Large intestine (tissue), 3 donors: ENCODE measurements at regions not wholly inside any gene's neighbourhood (a gene's known extent, or its start where the extent isn't known, plus 50 kb on each side); places are given as distances from the start of the nearest gene placed in this dataset.
"Not testable (repeated sequence)": the region's sequence is repeated elsewhere in the genome, so short reads cannot be mapped to it uniquely, and the experiment has no call there.

Experiments
- DNase-seq, 2 donors: peaks; one replicate each; pipeline versions ENCODE4 v3.0.0 to v3.0.0-alpha.2; 2013
- H3K27ac ChIP-seq: one replicate; pipeline ENCODE4 v1.5.1; 2013; ENCODE audit warnings: low read length
- H3K27me3 ChIP-seq: 2 replicates; pipeline ENCODE4 v1.6.1; 2013; ENCODE audit warnings: low read length; ENCODE audit not compliant: control insufficient read depth, insufficient read depth
- H3K36me3 ChIP-seq: 2 replicates; pipeline ENCODE4 v1.6.1; 2013; ENCODE audit warnings: low read length; ENCODE audit not compliant: control insufficient read depth, insufficient read depth
- H3K4me1 ChIP-seq: one replicate; pipeline ENCODE4 v1.6.1; 2013; ENCODE audit warnings: low read length; ENCODE audit not compliant: control insufficient read depth, insufficient read depth
- H3K4me3 ChIP-seq: one replicate; pipeline ENCODE4 v1.5.1; 2013; ENCODE audit warnings: low read length
- H3K9me3 ChIP-seq: one replicate; pipeline ENCODE4 v1.6.1; 2013; ENCODE audit warnings: mild to moderate bottlenecking, low read depth, low read length, moderate library complexity; ENCODE audit not compliant: control insufficient read depth
- WGBS: methylation state at CpG from one replicate; pipeline ENCODE4 v1.1.5; 2013; ENCODE audit warnings: low lambda C conversion rate; ENCODE audit not compliant: insufficient coverage; 5-methylcytosine and 5-hydroxymethylcytosine counted together

- no peak overlapping the region for H3K27ac ChIP-seq
- H3K9me3 ChIP-seq: no peaks in the 10 kb centered on the region
- no peak overlapping the region for H3K4me3 ChIP-seq
- H3K27me3 ChIP-seq: peaks cover 2% of the 10 kb centered on the region
- no peaks in the 10 kb centered on the region for H3K36me3 ChIP-seq
- no CpG with 5 or more reads among the region's 4 CpGs for WGBS
- no peak for DNase-seq
- H3K4me1 ChIP-seq: no peaks in the 10 kb centered on the region
These were observed 83.0 kb upstream of the ELOVL5 start for GRCh38 chr6:53431704-53432103.

GRCh38 chr6:53429401-53429800 lies 80.7 kb upstream of the ELOVL5 start:
- no peak for DNase-seq
- H3K4me1 ChIP-seq: no peaks in the 10 kb centered on the region
- H3K27ac ChIP-seq: no peak overlapping the region
- no peak overlapping the region for H3K4me3 ChIP-seq
- no peaks in the 10 kb centered on the region for H3K27me3 ChIP-seq
- H3K36me3 ChIP-seq: no peaks in the 10 kb centered on the region
- no peaks in the 10 kb centered on the region for H3K9me3 ChIP-seq

DNA sequence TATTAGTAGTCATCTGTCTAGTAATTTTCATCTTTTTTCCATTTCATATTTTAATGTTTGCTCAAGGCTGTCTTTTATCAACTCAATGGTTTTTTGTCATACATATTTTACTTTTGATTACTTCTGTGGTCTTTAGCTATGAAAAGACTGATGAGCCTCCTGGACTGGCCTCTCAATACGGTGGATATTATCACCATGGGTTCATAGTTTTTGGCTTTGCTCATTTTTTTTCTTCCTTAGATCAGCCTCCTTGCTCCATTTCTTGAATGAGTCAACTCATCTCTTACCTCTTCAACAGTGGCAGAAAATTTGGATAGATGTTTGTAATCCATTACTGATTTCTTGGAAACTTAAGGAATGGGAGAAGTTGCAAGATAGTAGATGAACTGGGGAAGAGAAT lies 80.1 kb upstream of the ELOVL5 start:
- no peak overlapping the region for H3K4me3 ChIP-seq
- no peak for DNase-seq
- H3K27ac ChIP-seq: no peak overlapping the region
- H3K27me3 ChIP-seq: no peaks in the 10 kb centered on the region
- no peaks in the 10 kb centered on the region for H3K4me1 ChIP-seq
- no peaks in the 10 kb centered on the region for H3K36me3 ChIP-seq
- H3K9me3 ChIP-seq: no peaks in the 10 kb centered on the region
- WGBS: 89% methylated on average over 1 of the region's 1 CpG

DNA sequence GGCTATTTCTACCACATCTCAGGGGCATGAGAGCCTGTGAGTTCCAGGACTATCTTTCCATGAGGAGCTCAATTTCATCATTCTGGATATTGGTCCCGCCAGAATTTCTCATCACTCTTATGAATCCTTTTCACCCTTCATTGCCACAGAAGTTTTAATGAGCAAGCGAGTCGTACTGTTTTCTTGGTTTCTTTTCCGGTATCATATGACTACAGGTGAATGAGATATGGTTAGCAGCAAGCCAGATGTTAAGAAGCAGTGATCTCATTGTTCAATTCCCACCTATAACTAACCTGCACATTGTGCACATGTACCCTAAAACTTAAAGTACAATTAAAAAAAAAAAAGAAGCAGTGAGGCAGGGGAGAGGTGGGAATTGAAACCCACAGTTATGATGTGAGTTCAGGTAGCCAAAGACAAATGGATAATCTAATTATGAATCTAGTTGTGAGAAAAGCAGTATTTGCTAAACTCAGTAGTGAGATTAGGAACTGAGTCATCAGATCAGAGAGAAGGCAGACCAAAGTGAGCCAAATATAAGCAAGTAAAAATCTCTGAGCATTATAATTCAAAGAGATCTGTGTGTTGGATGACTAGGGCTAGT lies 78.0 kb upstream of the ELOVL5 start:
- no peak for DNase-seq
- no peaks in the 10 kb centered on the region for H3K9me3 ChIP-seq
- H3K4me3 ChIP-seq: no peak overlapping the region
- 100% methylated on average over 1 of the region's 4 CpGs for WGBS
- H3K36me3 ChIP-seq: no peaks in the 10 kb centered on the region
- H3K27ac ChIP-seq: no peak overlapping the region
- no peaks in the 10 kb centered on the region for H3K4me1 ChIP-seq
- peaks cover 4% of the 10 kb centered on the region for H3K27me3 ChIP-seq

DNA sequence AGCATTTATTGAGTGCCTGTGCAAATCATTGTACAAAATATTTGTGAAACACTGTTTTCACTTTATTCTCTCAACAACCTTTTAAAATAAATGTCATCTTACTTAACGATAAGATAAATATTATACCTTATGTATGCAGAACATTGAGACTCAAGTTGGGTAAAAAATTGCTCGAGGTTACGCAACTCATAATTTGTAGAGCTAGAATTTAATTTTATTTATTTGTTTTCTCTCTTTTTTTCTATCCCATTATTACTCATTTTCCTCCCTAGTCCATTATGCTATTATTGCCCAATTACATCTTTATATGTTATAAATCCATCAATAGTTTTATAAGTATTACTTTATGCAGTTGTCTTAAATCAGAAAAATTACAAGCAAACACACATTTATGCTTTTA lies 77.4 kb upstream of the ELOVL5 start:
- no peak overlapping the region for H3K27ac ChIP-seq
- 100% methylated on average over 3 of the region's 3 CpGs for WGBS

GRCh38 chr6:53424976-53425718 lies 76.4 kb upstream of the ELOVL5 start:
- WGBS: 80% methylated on average over 1 of the region's 9 CpGs
- no peak for DNase-seq
- no peak overlapping the region for H3K4me3 ChIP-seq
- no peak overlapping the region for H3K27ac ChIP-seq
- H3K36me3 ChIP-seq: no peaks in the 10 kb centered on the region
- no peaks in the 10 kb centered on the region for H3K4me1 ChIP-seq
- peaks cover 4% of the 10 kb centered on the region for H3K27me3 ChIP-seq
- H3K9me3 ChIP-seq: no peaks in the 10 kb centered on the region

More for the DNA sequence above, 77.4 kb upstream of the ELOVL5 start:
- no peak overlapping the region for H3K4me3 ChIP-seq
- no peaks in the 10 kb centered on the region for H3K36me3 ChIP-seq
- H3K9me3 ChIP-seq: no peaks in the 10 kb centered on the region
- DNase-seq: no peak
- no peaks in the 10 kb centered on the region for H3K4me1 ChIP-seq
- H3K27me3 ChIP-seq: peaks cover 4% of the 10 kb centered on the region

GRCh38 chr6:53424300-53424699 lies 75.5 kb upstream of the ELOVL5 start:
- H3K27ac ChIP-seq: no peak overlapping the region

GRCh38 chr6:53423560-53423959 lies 74.8 kb upstream of the ELOVL5 start:
- not testable (repeated sequence) for H3K36me3 ChIP-seq, H3K27me3 ChIP-seq, H3K4me1 ChIP-seq, H3K9me3 ChIP-seq, H3K4me3 ChIP-seq, H3K27ac ChIP-seq, DNase-seq

More at GRCh38 chr6:53424300-53424699, 75.5 kb upstream of the ELOVL5 start:
- Histone ChIP-seq H3K4me3 (no peak overlapping the region), H3K36me3 (no peaks in the 10 kb centered on the region), H3K4me1 (no peaks in the 10 kb centered on the region), H3K27me3 (peaks cover 4% of the 10 kb centered on the region), H3K9me3 (no peaks in the 10 kb centered on the region)
- no peak for DNase-seq

- WGBS: no CpG with 5 or more reads among the region's 1 CpG
- no peaks in the 10 kb centered on the region for H3K9me3 ChIP-seq
- peaks cover 4% of the 10 kb centered on the region for H3K27me3 ChIP-seq
- H3K36me3 ChIP-seq: no peaks in the 10 kb centered on the region
- no peak overlapping the region for H3K4me3 ChIP-seq
- DNase-seq: no peak
- H3K4me1 ChIP-seq: no peaks in the 10 kb centered on the region
- H3K27ac ChIP-seq: no peak overlapping the region
These were observed 70.3 kb upstream of the ELOVL5 start for GRCh38 chr6:53419026-53419425.

DNA sequence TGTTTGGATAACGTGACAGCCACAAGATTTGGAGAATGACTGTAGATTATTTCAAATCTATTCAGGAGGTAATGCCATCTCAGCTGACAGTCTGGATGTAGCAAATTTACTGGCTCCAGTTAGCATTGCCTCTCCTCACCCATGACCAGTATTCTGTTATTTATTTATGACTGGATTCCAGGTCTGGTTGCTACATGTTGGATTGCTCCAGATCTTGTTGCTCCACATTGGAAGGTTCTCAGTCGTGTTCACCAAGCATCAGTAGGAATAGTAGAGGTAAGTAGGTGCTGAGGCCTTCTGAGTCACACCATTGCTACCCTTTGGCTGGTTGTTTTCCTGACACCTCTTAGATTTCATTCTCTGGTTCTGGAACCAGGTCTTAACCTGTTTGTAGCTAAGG lies 69.5 kb upstream of the ELOVL5 start:
- H3K9me3 ChIP-seq: no peaks in the 10 kb centered on the region
- no peak for DNase-seq
- no CpG with 5 or more reads among the region's 2 CpGs for WGBS
- no peak overlapping the region for H3K27ac ChIP-seq
- peaks cover 4% of the 10 kb centered on the region for H3K27me3 ChIP-seq
- no peaks in the 10 kb centered on the region for H3K36me3 ChIP-seq
- H3K4me1 ChIP-seq: no peaks in the 10 kb centered on the region
- H3K4me3 ChIP-seq: no peak overlapping the region

GRCh38 chr6:53417141-53417540 lies 68.4 kb upstream of the ELOVL5 start:
- Histone ChIP-seq H3K36me3 (no peaks in the 10 kb centered on the region), H3K4me1 (no peaks in the 10 kb centered on the region), H3K27me3 (no peaks in the 10 kb centered on the region), H3K9me3 (no peaks in the 10 kb centered on the region), H3K27ac (no peak overlapping the region), H3K4me3 (no peak overlapping the region)
- no peak for DNase-seq
- 80% methylated on average over 1 of the region's 1 CpG for WGBS
